ENCODE measurements at regions not wholly inside any gene's neighbourhood (a gene's known extent, or its start where the extent isn't known, plus 50 kb on each side); places are given as distances from the start of the nearest gene placed in this dataset.

GRCh38 chr2:120797421-120798221 is 62.0 kb downstream of the GLI2 start:
- Histone ChIP-seq H3K27me3 (replicated peaks in 1 of 2; ENCODE audit: control insufficient read depth in 2 of 2, insufficient read depth in 2 of 2, low read length in 1 of 2) (peaks cover 1 to 2% of the 10 kb centered on the region in 2 experiments; a peak in 2 of 4 replicates), H3K27ac (ENCODE audit: control insufficient read depth, insufficient read depth) (no peak overlapping the region), H3K9me3 (replicated peaks; ENCODE audit: control insufficient read depth, insufficient read depth, low read length) (no peaks in the 10 kb centered on the region), H3K4me3 (no peak overlapping the region), H3K4me2 (ENCODE audit: control insufficient read depth, insufficient read depth) (no peak overlapping the region), H3K4me1 (ENCODE audit: control insufficient read depth, insufficient read depth, low read length) (no peaks in the 10 kb centered on the region; the same call in 1 of the 2 replicates), H3K79me2 (ENCODE audit: control insufficient read depth, insufficient read depth, low read length) (no peaks in the 10 kb centered on the region), H2AFZ (ENCODE audit: control insufficient read depth, low read depth, low read length) (no peak overlapping the region), H4K20me1 (ENCODE audit: control insufficient read depth, insufficient read depth) (no peaks in the 10 kb centered on the region), H3K36me3 (ENCODE audit: control insufficient read depth in 2 of 2, insufficient read depth in 2 of 2, low read length in 1 of 2) (no peaks in the 10 kb centered on the region), H3K9ac (ENCODE audit: control insufficient read depth, insufficient read depth, low read length) (no peak overlapping the region)
- no peak for FAIRE-seq
- CTCF ChIA-PET, result no interaction called here
- DNase-seq (ENCODE audit: low read depth, low spot score), result no peak
- BruUV-seq (replicated peaks), result no TSS peak
- WGBS (ENCODE audit: insufficient coverage, insufficient replicate concordance, low lambda C conversion rate, missing lambda C conversion rate), result 30% methylated on average over 16 of the region's 19 CpGs
- intact Hi-C loops (cut with micrococcal nuclease; ENCODE audit: unreplicated experiment) (no loop called here), in situ Hi-C loops (cut with MboI) (no loop called here)
- POLR2A ChIA-PET, result interaction anchor here (0.6 kb wide), 1 partner anchor 13 kb away, joined by 3 read pairs; no protein-coding TSS in a partner anchor
- SMC1A ChIA-PET (ENCODE audit: uncharacterized antibody, unreplicated experiment), result no interaction called here
- no peak for ATAC-seq
- RAD21 ChIA-PET (ENCODE audit: unreplicated experiment), result no interaction called here
- TF ChIP-seq CHD1 (IDR thresholded peaks at IDR 0.05; ENCODE audit: low read depth, low read length) (no peak), MEF2A (IDR thresholded peaks at IDR 0.05; ENCODE audit: insufficient read depth, low read depth, low read length) (no peak), E4F1 (IDR thresholded peaks at IDR 0.05; ENCODE audit: borderline replicate concordance, partially characterized antibody) (no peak), ZBTB4 (CRISPR knock-in tag; IDR thresholded peaks at IDR 0.05) (no peak), WRNIP1 (IDR thresholded peaks at IDR 0.05; ENCODE audit: borderline replicate concordance, low read depth, low read length) (no peak), SREBF2 (IDR thresholded peaks at IDR 0.05; ENCODE audit: low read length) (no peak), NFYA (IDR thresholded peaks at IDR 0.05; ENCODE audit: borderline replicate concordance, low read depth, low read length) (no peak), TAF1 (IDR thresholded peaks at IDR 0.05; ENCODE audit: borderline replicate concordance, low read depth, low read length) (no peak), CREB1 (IDR thresholded peaks at IDR 0.05; ENCODE audit: low read depth) (no peak), SRF (IDR thresholded peaks at IDR 0.05; ENCODE audit: low read depth in 2 of 2, low read length in 2 of 2) (no peak), RCOR1 (conservative IDR thresholded peaks at IDR 0.05; ENCODE audit: low read depth, low read length) (no peak), RB1 (IDR thresholded peaks at IDR 0.05; ENCODE audit: borderline replicate concordance) (no peak)
- TF ChIP-seq, protein P1, sequence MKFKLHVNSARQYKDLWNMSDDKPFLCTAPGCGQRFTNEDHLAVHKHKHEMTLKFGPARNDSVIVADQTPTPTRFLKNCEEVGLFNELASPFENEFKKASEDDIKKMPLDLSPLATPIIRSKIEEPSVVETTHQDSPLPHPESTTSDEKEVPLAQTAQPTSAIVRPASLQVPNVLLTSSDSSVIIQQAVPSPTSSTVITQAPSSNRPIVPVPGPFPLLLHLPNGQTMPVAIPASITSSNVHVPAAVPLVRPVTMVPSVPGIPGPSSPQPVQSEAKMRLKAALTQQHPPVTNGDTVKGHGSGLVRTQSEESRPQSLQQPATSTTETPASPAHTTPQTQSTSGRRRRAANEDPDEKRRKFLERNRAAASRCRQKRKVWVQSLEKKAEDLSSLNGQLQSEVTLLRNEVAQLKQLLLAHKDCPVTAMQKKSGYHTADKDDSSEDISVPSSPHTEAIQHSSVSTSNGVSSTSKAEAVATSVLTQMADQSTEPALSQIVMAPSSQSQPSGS (IDR thresholded peaks at IDR 0.05; ENCODE audit: low read length), result no peak
